ENCODE measurements at regions not wholly inside any gene's neighbourhood (a gene's known extent, or its start where the extent isn't known, plus 50 kb on each side); places are given as distances from the start of the nearest gene placed in this dataset.

GRCh38 chr5:74949976-74950375 is 83.8 kb upstream of the FAM169A start:
- no peak for TF ChIP-seq CTCF (IDR thresholded peaks at IDR 0.05; ENCODE audit: low read depth, low read length)
- H3K9me3 ChIP-seq (ENCODE audit: severe bottlenecking), result no peaks in the 10 kb centered on the region
- no peaks in the 10 kb centered on the region for H3K36me3 ChIP-seq
- no peak overlapping the region for H3K27ac ChIP-seq
- H3K27me3 ChIP-seq (ENCODE audit: insufficient read depth, low read depth, severe bottlenecking), result no peaks in the 10 kb centered on the region
- no peak for DNase-seq
- no peak overlapping the region for H3K4me3 ChIP-seq (ENCODE audit: low read depth, low read length)

- Histone ChIP-seq H3K36me3 (no peaks in the 10 kb centered on the region), H3K9me3 (ENCODE audit: severe bottlenecking) (no peaks in the 10 kb centered on the region), H3K27ac (no peak overlapping the region), H3K4me3 (ENCODE audit: low read depth, low read length) (no peak overlapping the region), H3K27me3 (ENCODE audit: insufficient read depth, low read depth, severe bottlenecking) (no peaks in the 10 kb centered on the region)
- DNase-seq, result no peak
- no peak for TF ChIP-seq CTCF (IDR thresholded peaks at IDR 0.05; ENCODE audit: low read depth, low read length)
Observed at GRCh38 chr5:74948031-74948546, 81.9 kb upstream of the FAM169A start.

GRCh38 chr5:74946471-74946870 is 80.3 kb upstream of the FAM169A start:
- Histone ChIP-seq H3K36me3 (no peaks in the 10 kb centered on the region), H3K27ac (no peak overlapping the region), H3K9me3 (ENCODE audit: severe bottlenecking) (no peaks in the 10 kb centered on the region), H3K4me3 (ENCODE audit: low read depth, low read length) (no peak overlapping the region), H3K27me3 (ENCODE audit: insufficient read depth, low read depth, severe bottlenecking) (no peaks in the 10 kb centered on the region)
- no peak for TF ChIP-seq CTCF (IDR thresholded peaks at IDR 0.05; ENCODE audit: low read depth, low read length)
- no peak for DNase-seq

- Histone ChIP-seq H3K9me3 (ENCODE audit: severe bottlenecking) (no peaks in the 10 kb centered on the region), H3K36me3 (no peaks in the 10 kb centered on the region), H3K27ac (no peak overlapping the region), H3K27me3 (ENCODE audit: insufficient read depth, low read depth, severe bottlenecking) (no peaks in the 10 kb centered on the region), H3K4me3 (ENCODE audit: low read depth, low read length) (no peak overlapping the region)
- no peak for DNase-seq
- TF ChIP-seq CTCF (IDR thresholded peaks at IDR 0.05; ENCODE audit: low read depth, low read length), result no peak
Observed at GRCh38 chr5:74945561-74946165, 79.5 kb upstream of the FAM169A start.

- TF ChIP-seq CTCF (IDR thresholded peaks at IDR 0.05; ENCODE audit: low read depth, low read length), result peak; percentile 18; the same call in 1 of the 2 replicates
Observed at GRCh38 chr5:74943905-74944304, 77.7 kb upstream of the FAM169A start.

More at GRCh38 chr5:74943905-74944304, 77.7 kb upstream of the FAM169A start:
- Histone ChIP-seq H3K36me3 (no peaks in the 10 kb centered on the region), H3K27me3 (ENCODE audit: insufficient read depth, low read depth, severe bottlenecking) (no peaks in the 10 kb centered on the region), H3K4me3 (ENCODE audit: low read depth, low read length) (no peak overlapping the region), H3K27ac (no peak overlapping the region), H3K9me3 (ENCODE audit: severe bottlenecking) (no peaks in the 10 kb centered on the region)
- no peak for DNase-seq
